ENCODE measurements at regions not wholly inside any gene's neighbourhood (a gene's known extent, or its start where the extent isn't known, plus 50 kb on each side); places are given as distances from the start of the nearest gene placed in this dataset.

DNA sequence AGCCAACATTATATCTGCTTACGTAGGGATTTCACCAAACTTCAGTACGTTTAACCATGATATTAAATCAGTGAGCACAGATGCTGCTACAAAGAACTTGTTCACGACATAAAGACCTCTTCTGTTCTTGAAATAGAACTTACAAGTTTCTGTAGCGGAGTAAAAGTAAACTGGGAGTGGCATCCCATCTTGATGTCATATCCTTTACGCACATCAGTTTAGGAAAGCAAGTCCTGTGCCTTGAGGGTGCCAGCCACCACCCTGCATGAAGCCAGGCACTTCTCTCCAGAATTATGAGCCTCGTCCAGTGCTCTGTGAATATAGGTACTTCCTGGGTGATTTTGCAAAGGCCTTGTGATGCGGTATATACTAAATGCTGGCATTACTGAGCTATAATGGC is 122.6 kb downstream of the BTBD3 start:
- no peaks in the 10 kb centered on the region for H3K79me2 ChIP-seq (ENCODE audit: insufficient read depth, low read length)
- no peak for DNase-seq
- H3K9ac ChIP-seq (ENCODE audit: insufficient read depth, low read length, poor library complexity, severe bottlenecking) = no peak overlapping the region
- H3K4me1 Mint-ChIP-seq = peaks cover 11% of the 10 kb centered on the region
- peaks cover 8 to 10% of the 10 kb centered on the region in 2 donors for H3K4me1 ChIP-seq (ENCODE audit: control insufficient read depth in 1 of 2, insufficient read depth in 2 of 2, low read length in 2 of 2)
- H3K4me3 Mint-ChIP-seq = no peak overlapping the region
- intact Hi-C loops (cut with micrococcal nuclease) = no loop called here
- H3K4me3 ChIP-seq (replicated peaks in 1 of 3; ENCODE audit: low read depth in 2 of 3, low read length in 3 of 3) = no peak overlapping the region
- H3K27me3 Mint-ChIP-seq (ENCODE audit: low read depth in 3 of 3) = peaks cover 0 to 3% (median 2%) of the 10 kb centered on the region in 3 donors
- no peak overlapping the region for H2AFZ ChIP-seq (ENCODE audit: insufficient read depth, low read depth, low read length, poor library complexity, severe bottlenecking)
- H3K27ac Mint-ChIP-seq = no peak overlapping the region
- TF ChIP-seq, protein P1, sequence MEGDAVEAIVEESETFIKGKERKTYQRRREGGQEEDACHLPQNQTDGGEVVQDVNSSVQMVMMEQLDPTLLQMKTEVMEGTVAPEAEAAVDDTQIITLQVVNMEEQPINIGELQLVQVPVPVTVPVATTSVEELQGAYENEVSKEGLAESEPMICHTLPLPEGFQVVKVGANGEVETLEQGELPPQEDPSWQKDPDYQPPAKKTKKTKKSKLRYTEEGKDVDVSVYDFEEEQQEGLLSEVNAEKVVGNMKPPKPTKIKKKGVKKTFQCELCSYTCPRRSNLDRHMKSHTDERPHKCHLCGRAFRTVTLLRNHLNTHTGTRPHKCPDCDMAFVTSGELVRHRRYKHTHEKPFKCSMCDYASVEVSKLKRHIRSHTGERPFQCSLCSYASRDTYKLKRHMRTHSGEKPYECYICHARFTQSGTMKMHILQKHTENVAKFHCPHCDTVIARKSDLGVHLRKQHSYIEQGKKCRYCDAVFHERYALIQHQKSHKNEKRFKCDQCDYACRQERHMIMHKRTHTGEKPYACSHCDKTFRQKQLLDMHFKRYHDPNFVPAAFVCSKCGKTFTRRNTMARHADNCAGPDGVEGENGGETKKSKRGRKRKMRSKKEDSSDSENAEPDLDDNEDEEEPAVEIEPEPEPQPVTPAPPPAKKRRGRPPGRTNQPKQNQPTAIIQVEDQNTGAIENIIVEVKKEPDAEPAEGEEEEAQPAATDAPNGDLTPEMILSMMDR (IDR thresholded peaks at IDR 0.05) = no peak
- H3K9me3 Mint-ChIP-seq = peaks cover 0 to 1% (median 0%) of the 10 kb centered on the region in 7 donors
- H3K27ac ChIP-seq (ENCODE audit: low read depth in 1 of 2, low read length in 2 of 2) = no peak overlapping the region
- H3K36me3 Mint-ChIP-seq = no peaks in the 10 kb centered on the region
- 93% methylated on average over 6 of the region's 7 CpGs for WGBS (ENCODE audit: insufficient coverage)
- no peaks in the 10 kb centered on the region for H3K9me3 ChIP-seq (replicated peaks in 1 of 2; ENCODE audit: control insufficient read depth in 1 of 2, insufficient read depth in 1 of 2, low read length in 2 of 2)
- H4K20me1 ChIP-seq (ENCODE audit: insufficient read depth, low read length) = no peaks in the 10 kb centered on the region
- no peaks in the 10 kb centered on the region for H3K36me3 ChIP-seq (replicated peaks in 1 of 2; ENCODE audit: control insufficient read depth in 1 of 2, insufficient read depth in 2 of 2, low read length in 2 of 2)
- H3K4me2 ChIP-seq (replicated peaks; ENCODE audit: extremely low read depth, low read length, poor library complexity, severe bottlenecking) = no peak overlapping the region
- H3K27me3 ChIP-seq (ENCODE audit: control insufficient read depth in 2 of 2, insufficient read depth in 2 of 2, low read length in 2 of 2) = no peaks in the 10 kb centered on the region

DNA sequence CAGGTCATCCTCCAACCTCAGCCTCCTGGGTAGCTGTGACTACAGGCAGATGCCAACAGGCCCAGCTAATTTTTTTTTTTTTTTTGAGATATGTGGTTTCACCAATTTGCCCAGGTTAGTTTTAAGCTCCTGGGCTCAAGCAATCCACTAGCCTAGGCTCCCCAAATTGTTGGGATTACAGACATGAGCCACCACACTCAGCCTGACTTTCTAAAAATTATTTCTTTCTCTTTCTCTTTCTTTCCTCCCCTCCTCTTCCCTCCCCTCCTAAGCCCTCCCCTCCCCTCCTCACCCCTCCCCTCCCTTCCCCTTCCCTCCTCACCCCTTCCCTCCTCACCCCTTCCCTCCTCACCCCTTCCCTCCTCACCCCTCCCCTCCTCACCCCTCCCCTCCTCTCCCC is 127.3 kb downstream of the BTBD3 start:
- TF ChIP-seq, protein P1 (IDR thresholded peaks at IDR 0.05) = no peak
- no peaks in the 10 kb centered on the region for H3K4me1 Mint-ChIP-seq
- no peak overlapping the region for H3K27ac Mint-ChIP-seq
- no peaks in the 10 kb centered on the region for H3K27me3 ChIP-seq (ENCODE audit: control insufficient read depth in 2 of 2, insufficient read depth in 2 of 2, low read length in 2 of 2)
- intact Hi-C loops (cut with micrococcal nuclease) = no loop called here
- H3K9me3 ChIP-seq (replicated peaks in 1 of 2; ENCODE audit: control insufficient read depth in 1 of 2, insufficient read depth in 1 of 2, low read length in 2 of 2) = no peaks in the 10 kb centered on the region
- H4K20me1 ChIP-seq (ENCODE audit: insufficient read depth, low read length) = no peaks in the 10 kb centered on the region
- no peak for DNase-seq
- H3K4me2 ChIP-seq (replicated peaks; ENCODE audit: extremely low read depth, low read length, poor library complexity, severe bottlenecking) = no peak overlapping the region
- H3K27ac ChIP-seq (ENCODE audit: low read depth in 1 of 2, low read length in 2 of 2) = no peak overlapping the region
- no peaks in the 10 kb centered on the region for H3K36me3 ChIP-seq (replicated peaks in 1 of 2; ENCODE audit: control insufficient read depth in 1 of 2, insufficient read depth in 2 of 2, low read length in 2 of 2)
- peaks cover 0 to 1% (median 0%) of the 10 kb centered on the region in 7 donors for H3K9me3 Mint-ChIP-seq
- no peaks in the 10 kb centered on the region for H3K4me1 ChIP-seq (ENCODE audit: control insufficient read depth in 1 of 2, insufficient read depth in 2 of 2, low read length in 2 of 2)
- no peak overlapping the region for H2AFZ ChIP-seq (ENCODE audit: insufficient read depth, low read depth, low read length, poor library complexity, severe bottlenecking)
- peaks cover 0 to 4% (median 2%) of the 10 kb centered on the region in 3 donors for H3K27me3 Mint-ChIP-seq (ENCODE audit: low read depth in 3 of 3)
- H3K79me2 ChIP-seq (ENCODE audit: insufficient read depth, low read length) = no peaks in the 10 kb centered on the region
- H3K9ac ChIP-seq (ENCODE audit: insufficient read depth, low read length, poor library complexity, severe bottlenecking) = no peak overlapping the region
- no peak overlapping the region for H3K4me3 Mint-ChIP-seq
- H3K4me3 ChIP-seq (replicated peaks in 1 of 3; ENCODE audit: low read depth in 2 of 3, low read length in 3 of 3) = no peak overlapping the region
- H3K36me3 Mint-ChIP-seq = no peaks in the 10 kb centered on the region

Measured in CD14-positive monocyte (primary cell).